H1 (cell line): ENCODE measurements at regions not wholly inside any gene's neighbourhood (a gene's known extent, or its start where the extent isn't known, plus 50 kb on each side); places are given as distances from the start of the nearest gene placed in this dataset.

Experiments used
- CTCF ChIA-PET: fragments of 300-600 bp; sonication (Branson Sonifier 250); formaldehyde crosslinking; loops from one replicate; lab custom pipeline; 2021; ENCODE audit not compliant: partially characterized antibody; lab: Charles Lee
- POLR2A ChIA-PET: fragments of 300-600 bp; sonication (Branson Sonifier 250); formaldehyde crosslinking; loops from one replicate; lab custom pipeline; 2021; ENCODE audit warnings: inconsistent platforms; ENCODE audit not compliant: partially characterized antibody; lab: Charles Lee
- DNase-seq, 2 experiments: peaks; one replicate each; pipeline versions ENCODE4 v3.0.0 to v3.0.0-alpha.2; 2010 to 2022; ENCODE audit warnings: low spot score in 2 of 2, low read depth in 1 of 2, mixed read lengths in 1 of 2
- FAIRE-seq: peaks from 2 replicates; lab custom pipeline; 2011; peaks lifted over from hg19 to GRCh38; lab: Jason Lieb, UNC
- H2AFZ ChIP-seq: 2 replicates; pipeline ENCODE4 v1.8.1; 2012; ENCODE audit warnings: low read length, inconsistent platforms
- H2AK5ac ChIP-seq: 2 replicates; pipeline ENCODE4 v1.6.1; 2013; ENCODE audit warnings: low read depth, low read length
- H2BK120ac ChIP-seq: replicated peaks from 2 replicates; pipeline ENCODE3; 2013; ENCODE audit warnings: low read depth, low read length, inconsistent platforms
- H2BK12ac ChIP-seq: 2 replicates; pipeline ENCODE4 v1.6.1; 2013; ENCODE audit warnings: low read depth, low read length
- H2BK15ac ChIP-seq: 2 replicates; pipeline ENCODE4 v1.6.1; 2013; ENCODE audit warnings: low read length
- H2BK20ac ChIP-seq: 2 replicates; pipeline ENCODE4 v1.6.1; 2013; ENCODE audit warnings: low read length
- H2BK5ac ChIP-seq: 2 replicates; pipeline ENCODE4 v1.6.1; 2013; ENCODE audit warnings: low read depth, low read length
- H3K14ac ChIP-seq: 2 replicates; pipeline ENCODE4 v1.6.1; 2013; ENCODE audit warnings: inconsistent platforms; ENCODE audit not compliant: insufficient read length
- H3K18ac ChIP-seq: 2 replicates; pipeline ENCODE4 v1.6.1; 2013; ENCODE audit warnings: low read length; ENCODE audit errors: extremely low read depth
- H3K23ac ChIP-seq: 2 replicates; pipeline ENCODE4 v1.6.1; 2013; ENCODE audit warnings: inconsistent platforms; ENCODE audit not compliant: insufficient read length
- H3K23me2 ChIP-seq: 2 replicates; pipeline ENCODE4 v1.6.1; 2013; ENCODE audit warnings: low read depth, low read length
- H3K27ac ChIP-seq: 2 replicates; pipeline ENCODE4 v1.6.1; 2011; ENCODE audit warnings: low read depth, low read length, inconsistent platforms
- H3K27me3 ChIP-seq, 4 experiments: replicated peaks in 1 of 4; 1 replicate in 1 of 4; 2 replicates in 3 of 4; pipeline versions ENCODE4 v1.6.1 to v1.8.1; 2011 to 2013; ENCODE audit warnings: low read length in 3 of 4, mild to moderate bottlenecking in 3 of 4, inconsistent platforms in 2 of 4, mixed read lengths in 2 of 4, moderate library complexity in 1 of 4; ENCODE audit not compliant: control insufficient read depth in 3 of 4, insufficient read depth in 3 of 4; ENCODE audit errors: extremely low read depth in 1 of 4
- H3K36me3 ChIP-seq, 4 experiments: 2 replicates each; pipeline versions ENCODE4 v1.6.1 to v1.8.1; 2011 to 2013; ENCODE audit warnings: mild to moderate bottlenecking in 4 of 4, low read length in 3 of 4, moderate library complexity in 2 of 4, control low read depth in 1 of 4, inconsistent platforms in 1 of 4; ENCODE audit not compliant: insufficient read depth in 4 of 4, control insufficient read depth in 2 of 4
- H3K4ac ChIP-seq: replicated peaks from 2 replicates; pipeline ENCODE3; 2013; ENCODE audit warnings: low read length, low read depth, mixed read lengths, inconsistent platforms; ENCODE audit not compliant: insufficient read length
- H3K4me1 ChIP-seq, 4 experiments: replicated peaks in 1 of 4; 1 replicate in 1 of 4; 2 replicates in 3 of 4; pipeline versions ENCODE4 v1.6.1 to v1.8.1; 2011 to 2013; ENCODE audit warnings: low read length in 3 of 4, inconsistent platforms in 2 of 4, mixed read lengths in 1 of 4; ENCODE audit not compliant: insufficient read depth in 4 of 4, control insufficient read depth in 3 of 4
- H3K4me2 ChIP-seq, 2 experiments: 2 replicates each; pipeline versions ENCODE4 v1.6.1 to v1.8.1; 2011 to 2013; ENCODE audit warnings: low read depth in 2 of 2, low read length in 2 of 2, control low read depth in 1 of 2, inconsistent platforms in 1 of 2, mild to moderate bottlenecking in 1 of 2; ENCODE audit not compliant: insufficient read depth in 1 of 2
- H3K4me3 ChIP-seq, 4 experiments: fragments of 200-600, 300-600 bp in 1 of 4; sonication (generic), shearing (Covaris generic), sonication (Bioruptor Twin) in 1 of 4; 2 replicates each; pipeline versions ENCODE4 v1.5.1 to v1.8.1; 2011 to 2016; ENCODE audit warnings: low read length in 4 of 4, low read depth in 3 of 4, control low read depth in 2 of 4, inconsistent platforms in 2 of 4, mild to moderate bottlenecking in 2 of 4, mixed read lengths in 1 of 4, moderate library complexity in 1 of 4; ENCODE audit not compliant: insufficient read depth in 2 of 4; ENCODE audit errors: extremely low read depth in 1 of 4
- H3K56ac ChIP-seq: replicated peaks from 2 replicates; pipeline ENCODE3; 2013; ENCODE audit warnings: low read depth, mild to moderate bottlenecking, mixed read lengths, low read length, inconsistent platforms; ENCODE audit not compliant: insufficient read length
- H3K79me1 ChIP-seq: 2 replicates; pipeline ENCODE4 v1.6.1; 2013; ENCODE audit warnings: low read depth, low read length, control low read depth
- H3K79me2 ChIP-seq, 2 experiments: 2 replicates each; pipeline versions ENCODE4 v1.6.1 to v1.8.1; 2012 to 2013; ENCODE audit warnings: low read length in 2 of 2, mild to moderate bottlenecking in 2 of 2, inconsistent platforms in 1 of 2; ENCODE audit not compliant: insufficient read depth in 2 of 2, control insufficient read depth in 1 of 2
- H3K9ac ChIP-seq, 4 experiments: replicated peaks in 1 of 4; 1 replicate in 1 of 4; 2 replicates in 3 of 4; pipeline versions ENCODE4 v1.6.1 to v1.8.1; 2011 to 2013; ENCODE audit warnings: low read depth in 3 of 4, low read length in 3 of 4, control low read depth in 2 of 4, mild to moderate bottlenecking in 2 of 4, moderate library complexity in 2 of 4, inconsistent platforms in 1 of 4; ENCODE audit errors: extremely low read depth in 1 of 4
- H3K9me3 ChIP-seq, 2 experiments: 2 replicates each; pipeline versions ENCODE4 v1.6.1 to v1.8.1; 2012 to 2013; ENCODE audit warnings: mild to moderate bottlenecking in 2 of 2, moderate library complexity in 2 of 2, control low read depth in 1 of 2, inconsistent platforms in 1 of 2, low read depth in 1 of 2, low read length in 1 of 2, mixed read lengths in 1 of 2; ENCODE audit not compliant: insufficient read depth in 2 of 2
- H4K20me1 ChIP-seq, 2 experiments: replicated peaks in 1 of 2; 2 replicates each; pipeline versions ENCODE3 to v1.8.1; 2011 to 2013; ENCODE audit warnings: inconsistent platforms in 2 of 2, low read length in 2 of 2, mild to moderate bottlenecking in 1 of 2; ENCODE audit not compliant: insufficient read depth in 2 of 2, control insufficient read depth in 1 of 2
- H4K5ac ChIP-seq: 2 replicates; pipeline ENCODE4 v1.6.1; 2013; ENCODE audit warnings: low read length, low read depth, mixed read lengths, inconsistent platforms; ENCODE audit not compliant: insufficient read length
- H4K8ac ChIP-seq: 2 replicates; pipeline ENCODE4 v1.8.0; 2013; ENCODE audit warnings: mild to moderate bottlenecking, moderate library complexity, low read length, inconsistent platforms; ENCODE audit not compliant: insufficient read depth; ENCODE audit errors: extremely low read depth
- H4K91ac ChIP-seq: replicated peaks from 2 replicates; pipeline ENCODE3; 2013; ENCODE audit warnings: low read length, mixed read lengths, inconsistent platforms; ENCODE audit not compliant: insufficient read length
- BRCA1 ChIP-seq: IDR thresholded peaks from 2 replicates; pipeline ENCODE4 v1.6.1; 2012; ENCODE audit warnings: low read depth, low read length, improper control_type of control experiment
- EZH2 ChIP-seq: fragments of 200-600 bp; sonication (generic); IDR thresholded peaks from 2 replicates; pipeline ENCODE4 v1.7.1; 2012; ENCODE audit warnings: low read depth, mild to moderate bottlenecking, moderate library complexity, low read length, inconsistent platforms; ENCODE audit not compliant: severe bottlenecking
- KDM1A ChIP-seq: fragments of 200-600, 300-600 bp; sonication (generic); IDR thresholded peaks from 2 replicates; pipeline ENCODE4 v1.7.1; 2016; ENCODE audit warnings: mild to moderate bottlenecking, low read length, borderline replicate concordance
- SIRT6 ChIP-seq: IDR thresholded peaks from one replicate; pipeline ENCODE4 v1.7.1; 2012; ENCODE audit warnings: low read length, inconsistent platforms
- SIX5 ChIP-seq: IDR thresholded peaks from 2 replicates; pipeline ENCODE4 v1.6.1; 2011; ENCODE audit warnings: mild to moderate bottlenecking, low read depth, low read length
- ZNF274 ChIP-seq: IDR thresholded peaks from 2 replicates; pipeline ENCODE4 v1.7.0; 2012; ENCODE audit warnings: low read length, borderline replicate concordance; ENCODE audit errors: extremely low read depth
- WGBS, 2 experiments: shearing (Covaris generic) in 1 of 2; methylation state at CpG; one replicate each; pipeline versions ENCODE4 v1.1.6 to v1.1.7; 2013 to 2015; ENCODE audit warnings: low lambda C conversion rate in 2 of 2, mixed read lengths in 2 of 2, inconsistent platforms in 1 of 2, low coverage in 1 of 2, missing lambda C conversion rate in 1 of 2; ENCODE audit not compliant: insufficient replicate concordance in 2 of 2, insufficient coverage in 1 of 2, insufficient read length in 1 of 2; ENCODE audit errors: extremely low coverage in 1 of 2, missing lambda C conversion rate in 1 of 2; 5-methylcytosine and 5-hydroxymethylcytosine counted together
- TF ChIP-seq, protein P1 (sequence below), 3 experiments: IDR thresholded peaks; 1 replicate in 2 of 3; 2 replicates in 1 of 3; pipeline versions ENCODE4 v1.5.1 to v1.6.1; 2011; ENCODE audit warnings: low read length in 3 of 3, mild to moderate bottlenecking in 3 of 3, inconsistent platforms in 2 of 3, low read depth in 1 of 3, moderate library complexity in 1 of 3; ENCODE audit not compliant: insufficient read depth in 1 of 3; ENCODE audit errors: control extremely low read depth in 1 of 3
- TF ChIP-seq, protein P2 (sequence below): IDR thresholded peaks from 2 replicates; pipeline ENCODE4 v1.6.1; 2012; ENCODE audit warnings: low read length, inconsistent platforms
- TF ChIP-seq, protein P3 (sequence below): IDR thresholded peaks from 2 replicates; pipeline ENCODE4 v1.6.1; 2011; ENCODE audit warnings: low read depth, mild to moderate bottlenecking, low read length; ENCODE audit not compliant: insufficient read depth

DNA sequence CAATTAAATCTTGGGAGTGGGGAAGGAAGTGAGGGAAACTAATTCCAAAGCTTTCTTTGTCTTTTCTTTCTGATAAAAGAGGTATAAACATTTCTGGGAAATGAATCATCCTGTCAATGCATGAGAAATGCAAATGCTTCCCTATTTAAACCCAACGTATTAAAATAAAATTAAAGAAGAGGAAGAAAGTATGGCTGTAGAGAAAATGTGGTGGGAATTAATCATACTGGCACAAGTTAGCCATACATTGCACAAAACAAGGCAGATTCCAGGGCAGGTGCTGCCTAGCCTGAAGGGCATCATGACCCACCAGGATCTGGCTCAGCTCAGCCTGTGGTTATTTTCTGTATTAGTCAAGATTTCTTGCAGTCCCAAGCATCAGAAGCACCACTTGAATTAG, 338.0 kb downstream of the NYAP2 start:
- H2AK5ac ChIP-seq: no peak overlapping the region
- peaks cover 0 to 1% (median 0%) of the 10 kb centered on the region in 4 experiments; a peak in 1 of 7 replicates for H3K27me3 ChIP-seq
- H3K23ac ChIP-seq: no peak overlapping the region
- H3K79me1 ChIP-seq: no peaks in the 10 kb centered on the region
- no peak overlapping the region for H2BK5ac ChIP-seq
- no peak overlapping the region for H4K91ac ChIP-seq
- DNase-seq (no peak), FAIRE-seq (no peak)
- H3K14ac ChIP-seq: no peak overlapping the region
- H3K79me2 ChIP-seq: no peaks in the 10 kb centered on the region
- no peaks in the 10 kb centered on the region for H3K9me3 ChIP-seq
- no peak overlapping the region for H3K56ac ChIP-seq
- no peak overlapping the region for H4K5ac ChIP-seq
- H2AFZ ChIP-seq: no peak overlapping the region
- H3K4me2 ChIP-seq: no peak overlapping the region
- H3K4ac ChIP-seq: no peak overlapping the region
- H3K23me2 ChIP-seq: no peaks in the 10 kb centered on the region
- no peaks in the 10 kb centered on the region for H3K36me3 ChIP-seq
- no peak overlapping the region for H4K8ac ChIP-seq
- no peaks in the 10 kb centered on the region for H4K20me1 ChIP-seq
- no peak overlapping the region for H2BK12ac ChIP-seq
- H3K9ac ChIP-seq: no peak overlapping the region
- 91% methylated on average over 1 of the region's 1 CpG; no CpG with 5 or more reads in 1 of the 2 experiments for WGBS, 2 experiments
- ChIA-PET POLR2A (no interaction called here), CTCF (interaction anchor here (1.0 to 1.4 kb wide), 3 partner anchors 11 to 66 kb away, joined by 3 to 6 read pairs (median 3); no protein-coding TSS in a partner anchor)
- no peak overlapping the region for H2BK20ac ChIP-seq
- H2BK120ac ChIP-seq: no peak overlapping the region
- no peak overlapping the region for H2BK15ac ChIP-seq
- no peak overlapping the region for H3K27ac ChIP-seq
- H3K18ac ChIP-seq: no peak overlapping the region
- H3K4me3 ChIP-seq: no peak overlapping the region
- no peaks in the 10 kb centered on the region for H3K4me1 ChIP-seq
- TF ChIP-seq SIX5: no peak
- TF ChIP-seq, protein P1, sequence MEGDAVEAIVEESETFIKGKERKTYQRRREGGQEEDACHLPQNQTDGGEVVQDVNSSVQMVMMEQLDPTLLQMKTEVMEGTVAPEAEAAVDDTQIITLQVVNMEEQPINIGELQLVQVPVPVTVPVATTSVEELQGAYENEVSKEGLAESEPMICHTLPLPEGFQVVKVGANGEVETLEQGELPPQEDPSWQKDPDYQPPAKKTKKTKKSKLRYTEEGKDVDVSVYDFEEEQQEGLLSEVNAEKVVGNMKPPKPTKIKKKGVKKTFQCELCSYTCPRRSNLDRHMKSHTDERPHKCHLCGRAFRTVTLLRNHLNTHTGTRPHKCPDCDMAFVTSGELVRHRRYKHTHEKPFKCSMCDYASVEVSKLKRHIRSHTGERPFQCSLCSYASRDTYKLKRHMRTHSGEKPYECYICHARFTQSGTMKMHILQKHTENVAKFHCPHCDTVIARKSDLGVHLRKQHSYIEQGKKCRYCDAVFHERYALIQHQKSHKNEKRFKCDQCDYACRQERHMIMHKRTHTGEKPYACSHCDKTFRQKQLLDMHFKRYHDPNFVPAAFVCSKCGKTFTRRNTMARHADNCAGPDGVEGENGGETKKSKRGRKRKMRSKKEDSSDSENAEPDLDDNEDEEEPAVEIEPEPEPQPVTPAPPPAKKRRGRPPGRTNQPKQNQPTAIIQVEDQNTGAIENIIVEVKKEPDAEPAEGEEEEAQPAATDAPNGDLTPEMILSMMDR (IDR thresholded peaks at IDR 0.05; ENCODE audit: control extremely low read depth in 1 of 3, insufficient read depth in 1 of 3, low read depth in 1 of 3, low read length in 3 of 3): no peak
- TF ChIP-seq SIRT6: no peak
- TF ChIP-seq, protein P2, sequence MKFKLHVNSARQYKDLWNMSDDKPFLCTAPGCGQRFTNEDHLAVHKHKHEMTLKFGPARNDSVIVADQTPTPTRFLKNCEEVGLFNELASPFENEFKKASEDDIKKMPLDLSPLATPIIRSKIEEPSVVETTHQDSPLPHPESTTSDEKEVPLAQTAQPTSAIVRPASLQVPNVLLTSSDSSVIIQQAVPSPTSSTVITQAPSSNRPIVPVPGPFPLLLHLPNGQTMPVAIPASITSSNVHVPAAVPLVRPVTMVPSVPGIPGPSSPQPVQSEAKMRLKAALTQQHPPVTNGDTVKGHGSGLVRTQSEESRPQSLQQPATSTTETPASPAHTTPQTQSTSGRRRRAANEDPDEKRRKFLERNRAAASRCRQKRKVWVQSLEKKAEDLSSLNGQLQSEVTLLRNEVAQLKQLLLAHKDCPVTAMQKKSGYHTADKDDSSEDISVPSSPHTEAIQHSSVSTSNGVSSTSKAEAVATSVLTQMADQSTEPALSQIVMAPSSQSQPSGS: no peak
- TF ChIP-seq EZH2: no peak
- TF ChIP-seq BRCA1: no peak
- TF ChIP-seq KDM1A: no peak
- TF ChIP-seq, protein P3, sequence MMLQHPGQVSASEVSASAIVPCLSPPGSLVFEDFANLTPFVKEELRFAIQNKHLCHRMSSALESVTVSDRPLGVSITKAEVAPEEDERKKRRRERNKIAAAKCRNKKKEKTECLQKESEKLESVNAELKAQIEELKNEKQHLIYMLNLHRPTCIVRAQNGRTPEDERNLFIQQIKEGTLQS: no peak
- no peak for TF ChIP-seq ZNF274
